Kidney (tissue), 13 donors: ENCODE measurements at regions not wholly inside any gene's neighbourhood (a gene's known extent, or its start where the extent isn't known, plus 50 kb on each side); places are given as distances from the start of the nearest gene placed in this dataset.

ENCODE experiments used
- DNase-seq, 5 donors: peaks; one replicate each; pipeline ENCODE4 v3.0.0-alpha.2; 2013 to 2020
- FAIRE-seq: peaks from 2 replicates; lab custom pipeline; 2012; peaks lifted over from hg19 to GRCh38; lab: Jason Lieb, UNC
- H3K27ac ChIP-seq, 2 donors: one replicate each; pipeline ENCODE4 v1.7.0; 2013; ENCODE audit warnings: low read depth in 2 of 2, low read length in 2 of 2, inconsistent platforms in 1 of 2
- H3K27me3 ChIP-seq: one replicate; pipeline ENCODE4 v1.7.1; 2013; ENCODE audit warnings: low read length, inconsistent platforms; ENCODE audit not compliant: control insufficient read depth, insufficient read depth
- H3K36me3 ChIP-seq, 3 donors: one replicate each; pipeline versions ENCODE4 v1.7.0 to v1.7.1; 2013; ENCODE audit warnings: low read length in 3 of 3, control low read depth in 1 of 3, inconsistent platforms in 1 of 3; ENCODE audit not compliant: insufficient read depth in 3 of 3, control insufficient read depth in 2 of 3
- H3K4me1 ChIP-seq, 3 donors: one replicate each; pipeline versions ENCODE4 v1.7.0 to v1.7.1; 2013; ENCODE audit warnings: low read length in 3 of 3, inconsistent platforms in 1 of 3, low read depth in 1 of 3; ENCODE audit not compliant: control insufficient read depth in 2 of 3, insufficient read depth in 2 of 3
- H3K4me3 ChIP-seq, 3 donors: one replicate each; pipeline versions ENCODE4 v1.7.0 to v1.8.1; 2013; ENCODE audit warnings: low read length in 3 of 3, control low read depth in 1 of 3, inconsistent platforms in 1 of 3
- H3K9ac ChIP-seq, 3 donors: one replicate each; pipeline versions ENCODE4 v1.7.0 to v1.7.1; 2013; ENCODE audit warnings: low read length in 3 of 3, control low read depth in 1 of 3, inconsistent platforms in 1 of 3
- H3K9me3 ChIP-seq, 3 donors: one replicate each; pipeline versions ENCODE4 v1.7.0 to v1.7.1; 2013; ENCODE audit warnings: low read length in 3 of 3, control low read depth in 1 of 3, inconsistent platforms in 1 of 3; ENCODE audit not compliant: control insufficient read depth in 2 of 3, insufficient read depth in 1 of 3
- CTCF ChIP-seq: IDR thresholded peaks from 3 replicates; pipeline ENCODE4 v1.5.1; 2012; ENCODE audit warnings: mild to moderate bottlenecking, moderate library complexity, borderline replicate concordance; ENCODE audit not compliant: insufficient read depth; ENCODE audit errors: extremely low read depth
- intact Hi-C: fragments of 100-400 bp; cut with DNase I; formaldehyde crosslinking; loops from one replicate; pipeline ENCODE4 v1.11.1; 2022
- donor health status: control.
- donor health status: control.
- donor health status: control.
- donor health status: control.
- donor health status: control.
- donor health status: DM: yes; HTN: yes; CAD: no.
- donor health status: Normal renal cell carcinoma (clear cell type).

- no peaks in the 10 kb centered on the region for H3K36me3 ChIP-seq
- DNase-seq (no peak), FAIRE-seq (no peak)
- H3K27me3 ChIP-seq = no peaks in the 10 kb centered on the region
- H3K4me1 ChIP-seq = no peaks in the 10 kb centered on the region
- no peak overlapping the region for H3K4me3 ChIP-seq
- H3K27ac ChIP-seq = no peak overlapping the region
- H3K9me3 ChIP-seq = no peaks in the 10 kb centered on the region
- no peak overlapping the region for H3K9ac ChIP-seq
- TF ChIP-seq CTCF = no peak
- intact Hi-C loops = no loop called here
Observed at GRCh38 chr7:145016068-145016467, 180.2 kb upstream of the TPK1 start.

- H3K27ac ChIP-seq = no peak overlapping the region
- H3K36me3 ChIP-seq = no peaks in the 10 kb centered on the region
- no peak for DNase-seq
- H3K4me1 ChIP-seq = no peaks in the 10 kb centered on the region
- no peak overlapping the region for H3K4me3 ChIP-seq
- no peak overlapping the region for H3K9ac ChIP-seq
- no peaks in the 10 kb centered on the region for H3K27me3 ChIP-seq
- H3K9me3 ChIP-seq = no peaks in the 10 kb centered on the region
- FAIRE-seq = no peak
- no peak for TF ChIP-seq CTCF
- intact Hi-C loops = no loop called here
Observed at GRCh38 chr7:145009876-145010275, 174.0 kb upstream of the TPK1 start.

GRCh38 chr7:145005601-145006000, 169.7 kb upstream of the TPK1 start:
- no peaks in the 10 kb centered on the region for H3K4me1 ChIP-seq
- no peak for TF ChIP-seq CTCF
- DNase-seq (no peak), FAIRE-seq (no peak)
- H3K36me3 ChIP-seq = no peaks in the 10 kb centered on the region
- no peak overlapping the region for H3K9ac ChIP-seq
- intact Hi-C loops = no loop called here
- no peaks in the 10 kb centered on the region for H3K9me3 ChIP-seq
- no peak overlapping the region for H3K27ac ChIP-seq
- no peak overlapping the region for H3K4me3 ChIP-seq
- no peaks in the 10 kb centered on the region for H3K27me3 ChIP-seq

GRCh38 chr7:144997512-144997911, 161.7 kb upstream of the TPK1 start:
- Histone ChIP-seq H3K4me3 (no peak overlapping the region), H3K27ac (no peak overlapping the region), H3K36me3 (no peaks in the 10 kb centered on the region), H3K27me3 (no peaks in the 10 kb centered on the region), H3K4me1 (no peaks in the 10 kb centered on the region), H3K9ac (no peak overlapping the region), H3K9me3 (peaks cover 2 to 16% (median 6%) of the 10 kb centered on the region in 3 donors)
- intact Hi-C loops = no loop called here
- DNase-seq (no peak), FAIRE-seq (no peak)
- no peak for TF ChIP-seq CTCF
